NB4 (cell line): ENCODE measurements at regions not wholly inside any gene's neighbourhood (a gene's known extent, or its start where the extent isn't known, plus 50 kb on each side); places are given as distances from the start of the nearest gene placed in this dataset.

Source experiments
- MYC ChIP-seq: IDR thresholded peaks from 2 replicates; pipeline ENCODE4 v1.6.1; 2011; ENCODE audit warnings: low read depth, low read length
- POLR2A ChIP-seq: IDR thresholded peaks from 2 replicates; pipeline ENCODE4 v1.6.1; 2011; ENCODE audit warnings: mild to moderate bottlenecking; ENCODE audit not compliant: insufficient read length; ENCODE audit errors: extremely low read depth
- TF ChIP-seq, protein P1 (sequence below): IDR thresholded peaks from one replicate; pipeline ENCODE4 v1.5.1; 2012; ENCODE audit warnings: low read depth, low read length

DNA sequence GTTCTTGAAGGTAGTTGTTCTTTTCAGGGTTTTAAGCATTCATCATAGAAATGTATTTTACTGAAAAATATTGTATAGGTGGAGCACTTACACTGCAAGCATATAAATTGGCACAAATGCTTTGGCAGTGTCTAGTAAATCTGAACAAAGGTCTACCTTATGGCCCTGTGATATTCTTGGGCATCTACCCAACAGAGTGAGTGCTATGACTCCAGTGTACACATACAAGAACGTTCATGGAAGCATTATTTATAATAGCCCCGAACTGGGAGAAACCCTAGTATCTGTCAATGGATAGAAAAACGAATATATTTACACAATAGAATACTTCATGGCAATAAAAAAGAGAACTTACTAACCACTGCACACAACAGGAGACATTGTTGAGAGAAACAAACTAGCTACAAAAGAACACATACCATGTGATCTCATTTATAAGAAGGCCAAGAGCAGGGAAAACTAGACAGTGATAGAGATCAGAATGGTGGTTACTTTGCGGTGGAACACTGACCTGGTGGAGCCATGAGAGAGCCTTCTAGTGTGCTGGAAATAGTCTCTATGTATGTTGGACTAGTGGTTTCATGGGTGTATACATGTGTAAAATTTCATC, 96.0 kb downstream of the MAB21L3 start:
- TF ChIP-seq, protein P1, sequence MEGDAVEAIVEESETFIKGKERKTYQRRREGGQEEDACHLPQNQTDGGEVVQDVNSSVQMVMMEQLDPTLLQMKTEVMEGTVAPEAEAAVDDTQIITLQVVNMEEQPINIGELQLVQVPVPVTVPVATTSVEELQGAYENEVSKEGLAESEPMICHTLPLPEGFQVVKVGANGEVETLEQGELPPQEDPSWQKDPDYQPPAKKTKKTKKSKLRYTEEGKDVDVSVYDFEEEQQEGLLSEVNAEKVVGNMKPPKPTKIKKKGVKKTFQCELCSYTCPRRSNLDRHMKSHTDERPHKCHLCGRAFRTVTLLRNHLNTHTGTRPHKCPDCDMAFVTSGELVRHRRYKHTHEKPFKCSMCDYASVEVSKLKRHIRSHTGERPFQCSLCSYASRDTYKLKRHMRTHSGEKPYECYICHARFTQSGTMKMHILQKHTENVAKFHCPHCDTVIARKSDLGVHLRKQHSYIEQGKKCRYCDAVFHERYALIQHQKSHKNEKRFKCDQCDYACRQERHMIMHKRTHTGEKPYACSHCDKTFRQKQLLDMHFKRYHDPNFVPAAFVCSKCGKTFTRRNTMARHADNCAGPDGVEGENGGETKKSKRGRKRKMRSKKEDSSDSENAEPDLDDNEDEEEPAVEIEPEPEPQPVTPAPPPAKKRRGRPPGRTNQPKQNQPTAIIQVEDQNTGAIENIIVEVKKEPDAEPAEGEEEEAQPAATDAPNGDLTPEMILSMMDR = no peak
- TF ChIP-seq POLR2A = no peak
- TF ChIP-seq MYC = no peak
